EL (cell line): ENCODE measurements at regions not wholly inside any gene's neighbourhood (a gene's known extent, or its start where the extent isn't known, plus 50 kb on each side); places are given as distances from the start of the nearest gene placed in this dataset.

ENCODE experiments used
- DNase-seq: peaks from one replicate; pipeline ENCODE4 v3.0.0-alpha.2; 2016

DNA sequence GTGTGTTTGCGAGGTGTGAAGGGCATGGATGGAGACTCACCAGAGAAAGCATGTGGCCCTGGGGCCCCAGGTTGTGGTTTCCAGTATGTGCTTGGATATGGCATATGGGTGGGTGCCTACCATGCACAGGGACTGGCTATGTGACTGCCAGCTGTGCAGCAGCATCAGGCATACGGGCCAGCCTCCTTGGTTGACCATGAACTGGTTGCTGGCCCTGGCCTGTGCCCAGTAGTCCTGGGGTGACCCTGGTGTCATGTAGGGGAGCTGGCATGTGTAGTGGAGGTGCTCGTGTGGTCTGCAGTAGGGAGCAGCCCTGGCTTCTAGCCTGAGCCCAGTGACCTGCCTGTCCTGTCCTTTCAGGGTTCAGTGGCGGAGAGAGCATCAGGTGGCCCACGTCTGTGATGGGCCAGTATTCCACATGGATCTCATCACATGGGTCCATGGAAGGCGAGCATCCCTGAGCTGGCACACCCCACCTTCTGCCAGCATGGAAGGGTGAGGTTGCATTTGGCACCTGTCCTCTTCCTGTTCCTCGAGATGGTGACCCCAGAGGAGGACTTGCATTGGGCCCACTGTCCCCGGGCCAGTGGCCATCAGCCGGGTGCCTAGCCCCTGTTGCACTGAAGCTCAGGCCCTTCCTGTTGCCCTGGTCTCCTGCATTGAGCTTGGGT lies 228.9 kb downstream of the SNRPN start:
- DNase-seq = no peak

DNA sequence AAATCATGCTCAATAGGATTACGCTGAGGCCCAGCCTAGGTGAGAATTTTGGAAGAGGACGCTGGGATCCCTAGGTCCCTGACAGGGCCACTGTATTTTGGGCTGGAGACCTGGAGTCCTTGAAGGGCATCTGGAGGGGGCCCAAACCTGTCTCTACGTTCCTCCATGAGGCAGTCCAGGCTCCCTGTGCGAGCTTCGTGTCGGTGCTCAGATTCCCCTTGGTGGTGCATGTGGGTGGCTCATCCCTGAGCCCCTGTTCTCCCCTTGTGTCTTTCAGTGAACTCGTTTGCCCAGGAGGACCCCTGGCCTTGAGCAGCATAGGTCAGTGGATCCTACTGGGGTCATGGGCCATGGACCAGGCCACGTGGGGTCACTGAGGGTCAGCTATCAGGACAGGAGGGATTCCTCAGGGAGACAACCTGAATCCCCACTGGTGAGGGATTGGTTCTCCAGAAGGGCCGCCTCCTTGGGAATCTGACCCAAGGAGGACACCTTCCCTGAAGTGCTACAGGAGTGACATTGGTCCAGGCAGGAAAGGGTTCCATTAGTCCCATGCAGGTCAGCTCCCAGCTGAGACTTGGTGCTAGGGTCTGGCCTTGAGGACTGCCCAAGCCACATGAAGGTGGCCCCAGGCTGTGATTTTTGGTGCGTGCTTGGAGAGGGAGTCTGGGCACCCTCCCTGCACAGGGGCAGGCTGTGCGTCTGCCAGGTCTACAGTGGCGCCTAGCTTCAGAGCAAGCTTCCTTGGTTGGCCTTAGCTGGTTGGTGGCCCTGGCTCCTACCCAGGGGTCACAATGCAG lies 229.8 kb downstream of the SNRPN start:
- DNase-seq = no peak

- no peak for DNase-seq
These were observed 230.4 kb downstream of the SNRPN start for GRCh38 chr15:25185156-25185710.

DNA sequence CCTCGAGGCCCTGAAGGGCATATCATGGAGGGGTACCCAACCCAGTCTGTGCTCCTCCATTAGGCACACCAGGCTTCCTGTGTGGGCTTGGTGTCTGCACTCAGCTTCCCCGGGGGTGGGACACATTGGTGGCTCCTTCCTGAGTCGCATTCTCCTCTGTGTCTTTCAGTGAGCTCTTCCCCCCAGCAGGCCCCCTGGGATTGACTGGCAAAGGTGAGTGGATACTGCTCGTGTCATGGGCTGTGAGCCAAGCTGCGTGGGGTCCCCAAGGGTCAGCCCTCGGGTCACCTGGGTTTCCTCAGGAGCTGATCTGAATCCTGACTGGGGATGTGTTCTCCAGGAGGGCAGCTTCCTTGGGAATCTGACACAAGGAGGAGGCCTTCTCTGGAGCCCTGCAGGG lies 231.0 kb downstream of the SNRPN start:
- DNase-seq = no peak

DNA sequence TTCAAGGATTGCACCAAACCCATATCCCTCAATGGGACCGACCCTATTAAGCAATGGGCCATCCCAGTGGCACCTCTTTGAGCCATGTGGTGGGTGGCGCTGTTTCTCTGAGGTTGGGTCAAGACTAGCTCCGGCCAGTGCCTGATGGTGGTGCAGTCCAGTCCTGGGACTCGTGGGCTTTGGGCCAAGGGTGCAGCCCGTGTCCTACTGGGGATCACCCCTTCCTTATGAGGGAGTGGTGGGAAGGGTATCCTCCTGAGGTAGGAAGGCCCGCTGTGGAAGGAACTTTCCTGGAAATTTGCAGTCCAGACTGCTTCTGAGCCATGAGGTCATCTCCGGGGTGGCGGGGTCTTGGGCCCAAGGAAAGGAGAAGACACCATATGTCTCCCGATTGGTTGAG lies 231.6 kb downstream of the SNRPN start:
- no peak for DNase-seq

GRCh38 chr15:25186906-25187645 lies 232.3 kb downstream of the SNRPN start:
- DNase-seq = no peak

DNA sequence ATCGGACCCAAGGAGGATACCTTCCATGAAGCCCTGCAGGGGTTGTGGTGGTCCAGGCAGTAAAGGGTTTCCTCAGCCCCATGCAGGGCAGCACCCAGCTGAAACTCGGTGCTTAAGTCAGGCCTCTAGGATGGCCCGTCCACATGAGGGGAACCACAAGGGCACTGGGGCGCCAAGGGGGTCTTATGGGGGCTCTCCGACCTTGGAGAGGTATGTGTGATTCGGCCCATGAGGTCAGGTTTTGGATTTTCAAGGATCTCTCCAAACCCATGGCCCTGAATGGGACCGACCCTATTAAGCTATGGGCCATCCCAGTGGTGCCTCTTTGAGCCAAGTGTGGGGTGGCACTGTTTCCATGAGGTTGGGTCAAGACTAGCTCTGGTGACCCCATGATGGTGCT lies 233.3 kb downstream of the SNRPN start:
- no peak for DNase-seq

GRCh38 chr15:25188551-25189101 lies 233.8 kb downstream of the SNRPN start:
- DNase-seq = no peak

GRCh38 chr15:25189551-25189950 lies 234.8 kb downstream of the SNRPN start:
- no peak for DNase-seq

- no peak for DNase-seq
These were observed 237.9 kb downstream of the SNRPN start for GRCh38 chr15:25192651-25193050.

DNA sequence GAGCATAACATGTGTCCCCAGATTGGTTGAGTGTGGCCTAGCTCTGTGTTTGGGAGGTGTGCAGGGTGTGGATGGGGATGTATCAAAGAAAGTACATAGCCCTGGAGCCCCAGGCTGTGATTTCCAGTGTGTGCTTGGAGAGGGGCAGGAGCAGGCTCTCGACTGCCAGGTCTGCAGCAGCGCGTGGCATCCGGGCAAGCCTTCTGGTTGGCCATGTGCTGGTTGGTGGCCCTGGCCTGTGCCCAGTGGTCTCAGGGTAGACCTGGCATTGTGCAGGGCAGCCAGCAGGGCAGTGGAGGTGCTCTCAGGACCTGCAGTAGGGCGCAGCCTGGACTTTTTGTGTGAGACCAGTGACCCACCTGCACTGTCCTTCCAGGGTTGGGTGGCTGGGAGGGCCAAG lies 231.5 kb downstream of the UBE3A start:
- DNase-seq = no peak

DNA sequence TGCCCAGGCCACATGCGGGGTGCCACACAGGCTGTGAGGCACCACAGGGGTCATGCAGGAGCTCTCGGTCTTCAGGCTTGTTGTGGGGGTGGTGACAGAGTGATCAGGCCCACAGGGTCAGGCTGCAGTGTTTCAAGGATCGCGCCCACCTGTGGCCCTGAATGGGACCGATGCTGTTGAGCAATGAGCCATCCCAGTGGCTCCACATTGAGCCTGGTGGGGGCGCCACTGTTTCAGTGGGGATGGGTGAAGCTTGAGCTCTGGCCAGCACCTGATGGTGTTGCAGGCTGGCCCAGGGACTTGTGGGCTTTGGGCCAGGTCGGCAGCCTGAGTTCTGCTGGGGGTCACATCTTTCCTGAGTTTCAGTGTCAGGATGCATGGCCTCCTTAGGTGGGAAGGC lies 230.1 kb downstream of the UBE3A start:
- no peak for DNase-seq

DNA sequence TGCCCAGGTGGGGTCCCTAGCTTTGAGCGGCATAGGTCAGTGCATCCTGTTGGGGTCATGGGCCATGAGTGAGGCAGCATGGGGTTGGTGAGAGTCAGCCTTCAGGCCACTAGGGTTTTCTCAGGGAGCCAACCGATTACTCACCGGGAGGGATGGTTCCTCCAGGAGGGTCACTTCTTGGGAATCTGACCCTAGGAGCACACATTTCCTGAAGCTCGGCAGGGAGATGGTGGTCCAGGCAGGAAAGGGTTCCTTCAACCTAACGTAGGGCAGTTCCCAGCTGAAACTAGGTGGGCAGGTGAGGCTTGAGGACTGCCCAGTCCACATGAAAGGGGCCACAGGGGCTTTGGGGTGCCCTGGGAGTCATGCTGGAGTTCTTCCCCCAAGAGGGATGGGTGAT lies 218.0 kb downstream of the UBE3A start:
- no peak for DNase-seq

GRCh38 chr15:25224396-25224795 lies 214.4 kb downstream of the UBE3A start:
- DNase-seq = no peak

DNA sequence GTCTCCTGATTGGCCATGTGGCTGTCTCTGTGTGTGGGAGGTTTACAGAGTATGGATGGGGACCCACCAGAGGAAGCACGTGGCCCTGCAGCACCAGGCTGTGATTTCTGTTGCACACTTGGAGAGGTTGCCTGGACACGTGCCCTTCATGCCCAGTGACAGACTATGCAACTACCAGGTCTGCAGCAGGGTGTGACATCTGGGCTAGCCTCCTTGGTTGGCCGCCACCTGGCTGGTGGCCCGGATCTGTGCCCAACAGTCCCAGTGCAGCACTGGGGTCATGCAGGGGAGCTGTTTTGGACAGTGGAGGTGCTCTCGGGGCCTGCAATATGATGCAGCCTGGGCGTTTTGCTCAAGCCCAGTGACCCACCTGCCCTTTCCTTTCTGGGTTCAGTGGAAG lies 212.5 kb downstream of the UBE3A start:
- no peak for DNase-seq

DNA sequence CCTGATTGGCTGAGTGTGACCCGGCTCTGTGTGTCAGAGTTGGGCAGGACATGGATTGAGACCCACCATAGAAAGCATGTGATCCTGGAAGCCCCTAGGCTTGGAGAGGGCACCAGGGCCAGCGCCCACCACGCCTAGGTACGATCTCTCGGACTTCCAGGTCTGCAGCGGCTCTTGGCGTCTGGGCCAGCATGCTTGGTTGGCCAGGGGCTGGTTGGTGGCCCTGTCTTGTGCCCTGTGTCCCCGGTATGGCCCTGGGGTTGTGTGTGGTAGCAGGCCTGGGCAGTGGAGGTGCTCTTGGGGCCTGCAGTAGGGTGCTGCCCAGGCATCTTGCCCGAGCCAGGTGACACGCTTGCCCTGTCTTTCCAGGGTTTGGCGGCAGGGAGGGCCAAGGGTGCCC lies 210.6 kb downstream of the UBE3A start:
- no peak for DNase-seq

GRCh38 chr15:25230442-25230841 lies 208.4 kb downstream of the UBE3A start:
- no peak for DNase-seq

GRCh38 chr15:25233766-25234350 lies 205.0 kb downstream of the UBE3A start:
- DNase-seq = no peak

- DNase-seq = no peak
These were observed 204.0 kb downstream of the UBE3A start for GRCh38 chr15:25234831-25235230.

- no peak for DNase-seq
These were observed 203.4 kb downstream of the UBE3A start for GRCh38 chr15:25235391-25235790.

DNA sequence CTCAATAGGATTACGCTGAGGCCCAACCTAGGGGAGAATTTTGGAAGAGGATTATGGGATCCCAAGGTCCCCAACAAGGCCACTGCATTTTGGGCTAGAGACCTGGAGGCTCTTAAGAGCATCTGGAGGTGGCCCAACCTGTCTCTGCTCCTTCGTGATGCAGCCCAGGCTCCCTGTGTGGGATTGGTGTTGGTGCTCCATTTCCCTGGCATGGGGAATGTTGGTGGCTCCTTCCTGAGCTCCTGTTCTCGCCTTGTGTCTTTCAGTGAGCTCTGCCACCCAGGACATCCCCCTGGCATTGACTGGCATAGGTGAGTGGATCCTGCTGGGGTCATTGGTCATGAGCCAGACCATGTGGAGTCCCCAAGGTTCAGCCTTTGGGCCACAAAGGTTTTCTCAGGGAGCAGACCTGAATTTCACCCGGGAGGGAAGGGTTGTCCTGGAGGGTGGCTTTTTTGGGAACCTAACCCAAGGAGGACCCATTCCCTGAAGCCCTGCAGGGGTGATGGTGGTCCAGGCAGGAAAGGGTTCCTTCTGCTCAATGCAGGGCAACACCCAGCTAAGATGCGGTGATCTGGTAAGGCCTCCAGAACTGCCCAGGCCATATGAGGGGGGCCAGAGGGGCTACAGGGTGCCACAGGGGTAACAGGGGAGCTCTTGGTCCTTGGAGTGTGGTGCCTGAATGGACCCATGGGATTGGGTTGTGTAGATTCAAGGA lies 202.5 kb downstream of the UBE3A start:
- no peak for DNase-seq

- no peak for DNase-seq
These were observed 202.0 kb downstream of the UBE3A start for GRCh38 chr15:25236861-25237155.
